ENCODE measurements at regions not wholly inside any gene's neighbourhood (a gene's known extent, or its start where the extent isn't known, plus 50 kb on each side); places are given as distances from the start of the nearest gene placed in this dataset.

DNA sequence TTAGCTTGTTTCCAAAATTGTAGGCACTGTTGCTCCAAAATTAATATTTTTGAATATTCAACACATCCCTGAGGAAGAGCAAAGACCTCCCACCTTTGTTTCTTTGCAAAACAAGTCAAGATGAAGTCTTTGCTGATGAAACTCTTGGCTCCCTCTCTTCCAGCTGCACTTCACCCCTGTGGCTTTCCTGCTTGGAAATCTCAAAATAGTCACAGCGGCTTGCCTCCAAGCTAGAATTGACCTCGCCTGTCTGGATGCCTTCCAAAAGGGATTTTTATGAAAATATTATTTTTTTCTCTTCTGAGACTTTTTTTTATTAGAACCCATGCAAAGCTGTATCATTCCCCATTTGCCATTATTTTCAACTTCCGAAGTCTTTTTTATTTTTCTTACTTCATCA lies 71.1 kb upstream of the MROH9 start:
- no peak for ATAC-seq (ENCODE audit: low read depth in 2 of 2)

DNA sequence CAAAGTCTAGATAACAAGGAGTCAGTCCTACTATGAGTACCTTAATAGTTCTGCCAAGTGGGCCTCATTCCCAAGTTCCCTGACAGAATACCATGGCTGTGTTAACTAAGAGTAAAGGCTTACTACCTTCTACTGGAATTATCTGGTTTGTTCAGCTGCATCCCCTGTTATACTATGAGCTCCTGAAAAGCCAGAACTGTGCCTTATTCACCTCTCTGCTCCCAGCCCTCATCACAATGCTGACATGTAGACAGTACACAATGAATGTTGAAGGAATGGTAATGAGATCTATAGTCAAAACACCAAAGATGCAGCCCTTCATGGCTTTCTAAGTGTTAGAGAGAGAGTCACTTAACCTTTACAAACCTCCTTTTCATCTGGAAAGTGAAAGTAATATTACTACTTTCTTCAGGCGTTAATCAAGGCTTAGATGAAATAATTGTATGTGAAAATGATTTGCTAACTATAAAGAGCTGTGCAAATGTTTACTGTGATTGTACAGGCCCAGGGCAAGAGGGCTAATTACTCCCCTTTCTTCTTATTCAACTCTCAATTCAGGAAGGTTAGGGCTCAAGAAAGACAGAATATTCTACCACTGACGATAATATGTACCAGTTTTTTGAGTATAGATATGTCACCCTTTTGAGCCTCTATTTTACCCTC lies 70.3 kb upstream of the MROH9 start:
- Mint-ChIP-seq H3K27ac (no peak overlapping the region), H3K36me3 (no peaks in the 10 kb centered on the region), H3K9me3 (no peaks in the 10 kb centered on the region), H3K4me1 (no peaks in the 10 kb centered on the region), H3K27me3 (no peaks in the 10 kb centered on the region), H3K4me3 (no peak overlapping the region)
- no peak overlapping the region for H3K27ac ChIP-seq (ENCODE audit: insufficient read depth, low read length, poor library complexity, severe bottlenecking)
- no peaks in the 10 kb centered on the region for H3K4me1 ChIP-seq (ENCODE audit: control insufficient read depth, insufficient read depth, low read length, poor library complexity, severe bottlenecking)
- ATAC-seq (ENCODE audit: low read depth in 2 of 2) = no peak
- no peaks in the 10 kb centered on the region for H3K9me3 ChIP-seq (ENCODE audit: control insufficient read depth in 2 of 2, low read length in 2 of 2)
- H3K36me3 ChIP-seq (ENCODE audit: control insufficient read depth, insufficient read depth, low read length) = no peaks in the 10 kb centered on the region
- DNase-seq = no peak
- H3K27me3 ChIP-seq (ENCODE audit: control insufficient read depth, insufficient read depth, low read length) = no peaks in the 10 kb centered on the region
- H3K4me3 ChIP-seq (ENCODE audit: low read depth, low read length) = no peak overlapping the region

More for the DNA sequence above, 71.1 kb upstream of the MROH9 start:
- Histone ChIP-seq H3K27me3 (ENCODE audit: control insufficient read depth, insufficient read depth, low read length) (no peaks in the 10 kb centered on the region), H3K4me3 (ENCODE audit: low read depth, low read length) (no peak overlapping the region), H3K27ac (ENCODE audit: insufficient read depth, low read length, poor library complexity, severe bottlenecking) (no peak overlapping the region), H3K9me3 (ENCODE audit: control insufficient read depth in 2 of 2, low read length in 2 of 2) (no peaks in the 10 kb centered on the region), H3K4me1 (ENCODE audit: control insufficient read depth, insufficient read depth, low read length, poor library complexity, severe bottlenecking) (no peaks in the 10 kb centered on the region), H3K36me3 (ENCODE audit: control insufficient read depth, insufficient read depth, low read length) (no peaks in the 10 kb centered on the region)
- no peak for DNase-seq
- no peaks in the 10 kb centered on the region for H3K36me3 Mint-ChIP-seq
- no peak overlapping the region for H3K27ac Mint-ChIP-seq
- no peaks in the 10 kb centered on the region for H3K4me1 Mint-ChIP-seq
- H3K9me3 Mint-ChIP-seq = no peaks in the 10 kb centered on the region
- no peaks in the 10 kb centered on the region for H3K27me3 Mint-ChIP-seq
- H3K4me3 Mint-ChIP-seq = no peak overlapping the region

DNA sequence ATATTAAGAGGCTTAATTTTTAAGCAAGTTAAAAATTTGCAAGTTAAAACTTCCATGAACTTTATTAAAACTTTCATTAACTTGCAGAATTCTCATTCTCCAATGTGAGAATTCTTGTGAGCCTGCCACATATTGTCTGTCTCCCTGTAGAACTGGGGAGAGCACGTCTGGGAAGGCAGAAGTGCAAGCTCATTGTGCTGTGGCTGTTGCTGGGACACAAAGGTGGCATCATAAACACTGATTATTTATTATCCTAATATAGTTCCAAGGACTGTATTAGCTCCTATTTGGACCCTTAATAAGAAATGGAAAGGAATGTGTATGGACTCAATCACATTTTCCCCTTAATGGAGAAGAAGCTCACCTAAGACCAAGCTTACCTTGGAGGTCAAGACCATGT lies 68.7 kb upstream of the MROH9 start:
- no peaks in the 10 kb centered on the region for H3K4me1 ChIP-seq (ENCODE audit: control insufficient read depth, insufficient read depth, low read length, poor library complexity, severe bottlenecking)
- no peak overlapping the region for H3K4me3 Mint-ChIP-seq
- H3K27ac ChIP-seq (ENCODE audit: insufficient read depth, low read length, poor library complexity, severe bottlenecking) = no peak overlapping the region
- no peak overlapping the region for H3K4me3 ChIP-seq (ENCODE audit: low read depth, low read length)
- H3K27me3 Mint-ChIP-seq = no peaks in the 10 kb centered on the region
- no peaks in the 10 kb centered on the region for H3K27me3 ChIP-seq (ENCODE audit: control insufficient read depth, insufficient read depth, low read length)
- no peaks in the 10 kb centered on the region for H3K4me1 Mint-ChIP-seq
- no peak for ATAC-seq (ENCODE audit: low read depth in 2 of 2)
- no peak for DNase-seq
- H3K36me3 Mint-ChIP-seq = no peaks in the 10 kb centered on the region
- H3K9me3 Mint-ChIP-seq = no peaks in the 10 kb centered on the region
- no peaks in the 10 kb centered on the region for H3K36me3 ChIP-seq (ENCODE audit: control insufficient read depth, insufficient read depth, low read length)
- no peaks in the 10 kb centered on the region for H3K9me3 ChIP-seq (ENCODE audit: control insufficient read depth in 2 of 2, low read length in 2 of 2)
- no peak overlapping the region for H3K27ac Mint-ChIP-seq

DNA sequence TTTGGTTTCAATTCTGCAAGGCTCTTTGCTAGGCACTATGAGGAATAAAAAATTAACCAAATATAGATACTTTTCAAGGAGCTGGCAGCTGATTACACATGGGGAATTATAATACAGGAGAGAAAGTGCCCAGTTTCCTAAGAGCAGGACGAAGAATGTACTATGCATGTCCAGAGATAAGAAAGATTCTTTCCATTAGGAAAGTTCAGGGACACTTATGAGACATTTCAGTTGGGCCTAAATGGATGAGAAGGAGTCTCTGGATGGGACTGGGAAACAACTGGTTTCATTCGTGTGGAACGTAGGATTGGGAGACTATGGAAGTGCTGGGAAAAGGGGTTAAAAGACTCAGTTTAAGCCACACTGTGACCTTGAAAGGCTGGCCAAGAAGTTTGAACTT lies 63.5 kb upstream of the MROH9 start:
- no peaks in the 10 kb centered on the region for H3K9me3 Mint-ChIP-seq
- H3K27me3 ChIP-seq (ENCODE audit: control insufficient read depth, insufficient read depth, low read length) = peaks cover 5% of the 10 kb centered on the region
- no peaks in the 10 kb centered on the region for H3K4me1 Mint-ChIP-seq
- H3K36me3 Mint-ChIP-seq = no peaks in the 10 kb centered on the region
- no peak overlapping the region for H3K27ac ChIP-seq (ENCODE audit: insufficient read depth, low read length, poor library complexity, severe bottlenecking)
- no peaks in the 10 kb centered on the region for H3K9me3 ChIP-seq (ENCODE audit: control insufficient read depth in 2 of 2, low read length in 2 of 2)
- peaks cover 12% of the 10 kb centered on the region for H3K27me3 Mint-ChIP-seq
- H3K4me3 ChIP-seq (ENCODE audit: low read depth, low read length) = no peak overlapping the region
- no peaks in the 10 kb centered on the region for H3K36me3 ChIP-seq (ENCODE audit: control insufficient read depth, insufficient read depth, low read length)
- no peak overlapping the region for H3K27ac Mint-ChIP-seq
- ATAC-seq (ENCODE audit: low read depth in 2 of 2) (no peak), DNase-seq (no peak)
- no peak overlapping the region for H3K4me3 Mint-ChIP-seq
- H3K4me1 ChIP-seq (ENCODE audit: control insufficient read depth, insufficient read depth, low read length, poor library complexity, severe bottlenecking) = no peaks in the 10 kb centered on the region

DNA sequence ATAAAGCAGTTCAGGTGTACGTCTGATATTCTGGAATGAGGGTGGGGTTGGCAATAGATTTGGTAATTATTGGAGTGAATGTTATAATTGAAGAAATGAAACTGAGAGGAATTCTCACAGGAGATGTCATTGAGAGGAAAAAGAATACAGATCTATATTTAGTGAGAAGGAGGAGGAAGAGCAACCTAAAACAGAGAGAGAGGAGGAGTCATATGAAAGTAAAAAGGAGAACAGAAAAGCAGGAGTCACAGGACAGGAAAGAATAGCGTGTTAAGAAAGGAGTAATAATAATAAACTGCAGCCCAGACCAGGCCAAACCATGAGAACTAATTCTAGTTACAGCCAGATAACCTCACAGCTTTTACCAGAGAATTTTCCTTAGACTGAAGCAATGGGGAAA lies 62.7 kb upstream of the MROH9 start:
- H3K27ac Mint-ChIP-seq = no peak overlapping the region
- no peaks in the 10 kb centered on the region for H3K9me3 Mint-ChIP-seq
- no peaks in the 10 kb centered on the region for H3K4me1 Mint-ChIP-seq
- H3K4me3 Mint-ChIP-seq = no peak overlapping the region
- peaks cover 5% of the 10 kb centered on the region for H3K27me3 ChIP-seq (ENCODE audit: control insufficient read depth, insufficient read depth, low read length)
- H3K27me3 Mint-ChIP-seq = peaks cover 12% of the 10 kb centered on the region
- H3K27ac ChIP-seq (ENCODE audit: insufficient read depth, low read length, poor library complexity, severe bottlenecking) = no peak overlapping the region
- H3K4me1 ChIP-seq (ENCODE audit: control insufficient read depth, insufficient read depth, low read length, poor library complexity, severe bottlenecking) = no peaks in the 10 kb centered on the region
- H3K9me3 ChIP-seq (ENCODE audit: control insufficient read depth in 2 of 2, low read length in 2 of 2) = no peaks in the 10 kb centered on the region
- no peak overlapping the region for H3K4me3 ChIP-seq (ENCODE audit: low read depth, low read length)
- ATAC-seq (ENCODE audit: low read depth in 2 of 2) = no peak
- no peak for DNase-seq
- no peaks in the 10 kb centered on the region for H3K36me3 Mint-ChIP-seq
- H3K36me3 ChIP-seq (ENCODE audit: control insufficient read depth, insufficient read depth, low read length) = no peaks in the 10 kb centered on the region

DNA sequence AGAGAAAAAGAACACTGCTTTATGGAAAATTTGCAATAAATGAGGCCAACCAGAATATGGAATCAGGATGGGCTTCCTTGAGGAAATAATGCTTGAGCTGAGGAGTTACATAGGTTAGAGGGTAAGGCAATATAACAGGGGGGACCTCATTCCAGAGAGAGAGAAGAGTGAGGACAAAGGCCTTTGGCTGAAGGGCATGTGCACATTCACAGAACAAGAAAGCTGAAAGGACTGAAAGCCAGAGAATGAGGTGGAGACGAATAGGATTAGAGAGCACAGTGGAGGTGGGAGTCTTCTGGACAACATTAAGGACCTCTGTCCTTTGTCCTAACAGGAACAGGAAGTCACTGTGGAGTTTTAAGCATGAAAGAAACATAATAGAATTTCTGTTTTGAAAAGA lies 60.7 kb upstream of the MROH9 start:
- Histone ChIP-seq H3K27ac (ENCODE audit: insufficient read depth, low read length, poor library complexity, severe bottlenecking) (no peak overlapping the region), H3K4me3 (ENCODE audit: low read depth, low read length) (no peak overlapping the region), H3K36me3 (ENCODE audit: control insufficient read depth, insufficient read depth, low read length) (no peaks in the 10 kb centered on the region), H3K9me3 (ENCODE audit: control insufficient read depth in 2 of 2, low read length in 2 of 2) (no peaks in the 10 kb centered on the region), H3K4me1 (ENCODE audit: control insufficient read depth, insufficient read depth, low read length, poor library complexity, severe bottlenecking) (no peaks in the 10 kb centered on the region), H3K27me3 (ENCODE audit: control insufficient read depth, insufficient read depth, low read length) (peaks cover 5% of the 10 kb centered on the region)
- Mint-ChIP-seq H3K9me3 (peaks cover 0 to 2% (median 0%) of the 10 kb centered on the region in 7 donors), H3K4me1 (no peaks in the 10 kb centered on the region), H3K27ac (no peak overlapping the region), H3K4me3 (no peak overlapping the region), H3K36me3 (no peaks in the 10 kb centered on the region), H3K27me3 (peaks cover 12% of the 10 kb centered on the region)
- ATAC-seq (ENCODE audit: low read depth in 2 of 2) (no peak), DNase-seq (no peak)

DNA sequence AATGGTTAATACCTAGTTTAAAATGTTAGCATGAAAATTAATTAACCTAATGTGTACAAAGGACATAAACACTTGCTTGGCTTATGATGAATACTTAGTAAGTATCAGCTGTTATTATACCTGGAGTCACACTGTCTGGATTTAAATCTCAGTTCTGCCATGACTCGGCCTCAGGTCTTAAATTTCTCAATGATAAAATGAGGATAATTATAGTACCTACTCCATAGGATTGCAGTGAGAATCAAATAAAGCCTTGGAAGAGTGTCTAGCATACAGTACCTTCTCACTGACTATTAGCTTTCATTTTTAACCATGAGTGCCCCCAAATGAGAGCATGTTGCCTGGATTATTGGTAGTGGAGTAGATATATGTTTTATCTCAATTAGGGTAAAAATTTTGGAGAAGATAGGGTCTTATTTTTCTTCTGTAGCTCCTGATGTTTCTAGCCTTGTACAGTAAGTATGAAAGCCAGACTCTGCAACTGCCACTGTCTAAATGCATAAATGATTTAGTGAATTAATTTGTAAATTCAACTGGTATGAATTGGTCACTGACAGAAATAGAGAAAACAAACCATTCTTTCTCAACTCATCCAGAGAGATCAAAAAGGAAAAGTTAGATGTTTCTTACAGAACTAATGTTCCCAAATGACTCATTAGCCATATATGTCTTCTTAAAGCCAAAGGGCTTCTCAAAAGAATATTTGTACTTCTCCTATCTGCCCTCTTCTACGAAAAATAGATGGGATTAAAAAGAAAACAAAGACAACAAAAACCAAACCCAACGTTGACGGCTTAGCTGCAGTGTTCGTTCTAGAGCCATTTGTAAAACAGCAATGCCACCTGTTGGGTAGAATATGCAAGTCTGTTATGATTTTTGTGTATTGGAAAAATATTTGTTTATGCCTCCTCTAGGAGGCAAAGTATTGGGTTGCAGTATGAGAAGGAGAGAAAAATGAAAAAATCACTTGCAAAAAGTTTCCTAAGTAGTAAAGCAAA lies 53.8 kb upstream of the MROH9 start:
- peaks cover 0 to 2% (median 0%) of the 10 kb centered on the region in 4 donors for H3K4me1 Mint-ChIP-seq
- DNase-seq = no peak

More for the DNA sequence above, 53.8 kb upstream of the MROH9 start:
- Histone ChIP-seq H3K27ac (ENCODE audit: insufficient read depth, low read length, poor library complexity, severe bottlenecking) (no peak overlapping the region), H3K9me3 (ENCODE audit: control insufficient read depth in 2 of 2, low read length in 2 of 2) (no peaks in the 10 kb centered on the region), H3K4me1 (ENCODE audit: control insufficient read depth, insufficient read depth, low read length, poor library complexity, severe bottlenecking) (no peaks in the 10 kb centered on the region), H3K36me3 (ENCODE audit: control insufficient read depth, insufficient read depth, low read length) (no peaks in the 10 kb centered on the region), H3K4me3 (ENCODE audit: low read depth, low read length) (no peak overlapping the region), H3K27me3 (ENCODE audit: control insufficient read depth, insufficient read depth, low read length) (no peaks in the 10 kb centered on the region)
- ATAC-seq (ENCODE audit: low read depth in 2 of 2) = no peak
- H3K27ac Mint-ChIP-seq = no peak overlapping the region
- H3K36me3 Mint-ChIP-seq = no peaks in the 10 kb centered on the region
- no peaks in the 10 kb centered on the region for H3K27me3 Mint-ChIP-seq
- H3K4me3 Mint-ChIP-seq = no peak overlapping the region
- peaks cover 0 to 2% (median 0%) of the 10 kb centered on the region in 7 donors for H3K9me3 Mint-ChIP-seq
